ELF-1 (cell line): ENCODE measurements at regions not wholly inside any gene's neighbourhood (a gene's known extent, or its start where the extent isn't known, plus 50 kb on each side); places are given as distances from the start of the nearest gene placed in this dataset.
"Not testable (repeated sequence)": the region's sequence is repeated elsewhere in the genome, so short reads cannot be mapped to it uniquely, and the experiment has no call there.

Source experiments
- DNase-seq: peaks from one replicate; pipeline ENCODE4 v3.0.0-alpha.2; 2016; ENCODE audit warnings: low read depth, low spot score

DNA sequence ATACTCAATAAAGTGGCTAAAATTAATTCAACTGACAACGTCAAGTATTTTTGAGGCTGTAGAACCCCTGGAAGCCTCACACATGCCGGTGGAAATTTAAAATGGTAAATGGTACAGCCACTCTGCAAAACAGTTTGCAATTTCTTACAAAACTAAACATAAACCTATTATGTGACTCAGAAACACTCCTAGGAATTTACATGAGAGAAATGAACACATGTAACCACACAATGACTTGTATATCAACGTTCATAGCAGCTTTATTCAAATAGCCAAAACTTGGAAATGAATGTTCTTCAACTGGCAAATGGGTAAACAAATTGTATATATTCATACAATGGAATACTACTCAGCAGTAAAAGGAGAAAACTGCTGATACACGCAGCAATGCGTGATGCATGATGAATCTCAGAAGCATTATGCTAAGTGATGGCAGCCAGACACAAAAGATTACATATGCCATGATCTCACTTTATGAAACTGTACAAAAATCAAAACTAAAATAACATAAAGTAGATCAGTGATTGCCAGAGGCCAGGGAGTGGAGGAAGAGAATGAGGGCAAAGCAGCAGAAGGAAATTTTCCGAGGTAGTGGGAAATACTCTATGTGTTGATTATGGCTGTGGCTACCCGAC is 112.5 kb downstream of the FAM50B start:
- no peak for DNase-seq

- no peak for DNase-seq
These were observed 113.4 kb downstream of the FAM50B start for GRCh38 chr6:3962291-3963280.

DNA sequence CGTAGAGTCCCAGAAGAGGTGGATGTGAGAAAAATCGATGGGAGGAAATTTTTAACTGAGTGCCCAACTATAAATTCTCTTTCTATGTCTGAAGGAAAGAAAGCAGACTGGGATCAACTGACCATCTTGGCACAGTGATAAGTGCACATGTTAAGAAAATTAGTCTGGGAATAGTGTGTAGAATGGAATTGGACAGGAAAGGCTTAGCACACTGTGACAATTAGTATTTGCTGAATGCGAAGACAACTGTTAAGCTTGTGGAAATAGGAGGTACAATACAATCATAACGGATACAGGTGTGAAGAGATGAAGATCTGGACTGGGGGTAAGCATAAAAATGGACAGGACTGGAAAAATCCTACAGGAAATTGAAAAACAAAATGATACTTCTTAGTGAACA is 114.3 kb downstream of the FAM50B start:
- no peak for DNase-seq

DNA sequence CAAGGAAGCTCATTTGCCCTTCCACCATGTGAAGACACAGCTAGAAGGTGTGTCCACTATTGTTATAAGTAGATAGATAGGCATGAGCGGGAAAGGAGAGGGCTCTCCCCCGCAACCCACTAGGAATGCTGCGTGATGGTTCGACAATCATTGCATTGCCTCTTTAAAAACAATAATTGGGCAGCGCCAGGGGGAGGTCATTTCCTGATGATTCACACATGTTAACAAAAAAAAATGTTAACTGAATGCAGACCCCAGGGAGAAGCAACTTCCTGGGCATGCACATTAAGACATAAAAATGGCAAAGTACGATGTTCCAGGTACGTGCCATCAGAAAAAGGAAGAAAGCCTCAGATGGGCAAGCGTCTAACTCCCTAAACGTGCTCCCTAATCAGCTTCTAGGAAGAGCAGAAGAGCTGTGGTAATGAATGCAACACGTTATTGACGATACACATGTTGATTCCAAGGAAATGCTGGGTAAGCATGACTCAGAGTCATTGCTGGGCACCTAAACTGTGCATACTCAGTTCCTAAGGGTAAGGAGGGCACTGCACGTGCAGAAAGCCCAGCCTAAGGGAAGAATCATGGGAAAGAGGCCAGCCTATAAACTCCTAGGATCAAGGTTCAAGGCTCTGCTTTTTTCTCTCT is 113.7 kb downstream of the FAM217A start:
- no peak for DNase-seq

DNA sequence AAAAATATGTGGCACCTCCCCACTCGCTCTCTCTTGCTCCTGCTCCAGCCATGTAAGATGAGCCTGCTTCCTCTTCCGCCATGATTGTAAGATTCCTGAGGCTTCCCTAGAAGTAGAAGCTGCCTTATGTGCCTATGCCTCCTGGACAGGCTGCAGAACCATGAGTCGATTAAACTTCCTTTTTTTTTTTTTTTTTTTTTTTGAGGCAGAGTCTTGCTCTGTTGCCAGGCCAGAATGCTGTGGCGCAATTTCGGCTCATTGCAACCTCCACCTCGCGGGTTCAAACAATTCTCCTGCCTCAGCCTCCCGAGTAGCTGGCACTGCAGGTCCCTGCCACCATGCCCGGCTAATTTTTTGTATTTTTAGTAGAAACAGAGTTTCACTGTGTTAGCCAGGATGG is 112.5 kb downstream of the FAM217A start:
- no peak for DNase-seq

DNA sequence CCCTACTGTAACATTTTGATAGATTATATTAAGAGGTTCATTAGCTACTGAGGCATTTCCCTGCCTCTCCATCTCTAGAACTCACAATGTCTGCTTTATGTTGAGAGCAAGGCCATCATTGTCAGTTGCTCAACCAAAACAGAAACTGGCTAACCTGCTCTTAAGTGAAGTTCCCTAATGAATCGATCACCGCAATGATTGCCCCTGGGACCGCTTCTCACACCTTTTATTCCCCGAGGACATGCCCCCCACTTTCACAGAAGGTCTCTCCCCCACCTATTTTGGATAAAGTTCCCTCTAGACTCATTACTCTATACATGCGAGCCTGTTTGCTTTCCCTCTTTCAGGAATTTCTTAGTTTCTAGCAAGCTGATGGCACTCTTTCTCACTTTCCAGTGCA is 108.8 kb downstream of the FAM217A start:
- DNase-seq = no peak

- not testable (repeated sequence) for DNase-seq
These were observed 105.8 kb downstream of the FAM217A start for GRCh38 chr6:3973152-3973551.

DNA sequence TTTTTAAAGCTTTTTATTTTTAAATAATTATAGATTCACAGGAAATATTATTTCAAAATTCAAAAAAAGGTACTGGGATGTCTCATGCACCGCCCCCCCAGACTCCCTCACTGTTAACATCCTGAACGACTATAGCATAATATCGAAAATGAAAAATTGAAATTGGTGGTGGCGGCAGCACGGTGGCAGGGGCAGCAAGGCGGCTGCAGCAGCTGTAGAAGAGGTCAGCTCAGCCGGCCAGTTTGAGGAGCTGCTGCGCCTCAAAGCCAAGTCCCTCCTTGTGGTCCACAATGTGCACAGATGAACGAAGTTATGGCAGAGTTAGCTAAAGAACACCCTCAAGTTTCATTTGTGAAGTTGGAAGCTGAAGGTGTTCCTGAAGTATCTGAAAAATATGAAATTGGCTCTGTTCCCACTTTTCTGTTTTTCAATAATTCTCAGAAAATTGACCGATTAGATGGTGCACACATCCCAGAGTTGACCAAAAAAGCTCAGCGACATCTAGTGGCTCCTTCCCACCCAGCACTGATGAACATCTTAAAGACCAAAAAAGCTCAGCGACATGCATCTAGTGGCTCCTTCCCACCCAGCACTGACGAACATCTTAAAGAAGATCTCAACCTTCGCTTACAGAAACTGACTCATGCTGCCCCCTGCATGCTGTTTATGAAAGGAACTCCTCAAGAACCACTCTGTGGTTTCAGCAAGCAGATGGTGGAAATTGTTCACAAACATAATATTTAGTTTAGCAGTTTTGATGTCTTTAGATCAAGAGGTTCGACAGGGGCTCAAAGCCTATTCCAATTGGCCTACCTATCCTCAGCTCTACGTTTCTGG is 100.8 kb downstream of the FAM217A start:
- peak; percentile 80 for DNase-seq

- not testable (repeated sequence) for DNase-seq
These were observed 100.0 kb downstream of the FAM217A start for GRCh38 chr6:3978966-3979365.

GRCh38 chr6:3981917-3982316 is 97.0 kb downstream of the FAM217A start:
- DNase-seq = no peak

DNA sequence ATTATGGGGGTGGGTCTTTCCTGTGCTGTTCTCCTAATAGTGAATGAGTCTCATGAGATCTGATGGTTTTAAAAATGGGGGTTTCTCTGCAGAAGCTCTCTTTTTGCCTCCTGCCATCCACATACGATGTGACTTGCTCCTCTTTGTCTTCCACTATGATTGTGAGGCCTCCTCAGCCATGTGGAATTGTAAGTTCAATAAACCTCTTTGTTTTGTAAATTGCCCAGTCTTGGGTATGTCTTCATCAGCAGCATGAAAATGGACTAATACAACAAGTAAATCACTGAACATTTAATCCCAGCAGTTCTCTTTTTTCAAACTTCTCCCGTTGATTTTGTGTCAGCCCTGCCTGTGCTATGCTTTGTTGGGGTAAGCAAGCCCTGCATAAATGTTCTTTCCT is 95.2 kb downstream of the FAM217A start:
- DNase-seq = no peak

GRCh38 chr6:3984494-3984893 is 94.4 kb downstream of the FAM217A start:
- no peak for DNase-seq

DNA sequence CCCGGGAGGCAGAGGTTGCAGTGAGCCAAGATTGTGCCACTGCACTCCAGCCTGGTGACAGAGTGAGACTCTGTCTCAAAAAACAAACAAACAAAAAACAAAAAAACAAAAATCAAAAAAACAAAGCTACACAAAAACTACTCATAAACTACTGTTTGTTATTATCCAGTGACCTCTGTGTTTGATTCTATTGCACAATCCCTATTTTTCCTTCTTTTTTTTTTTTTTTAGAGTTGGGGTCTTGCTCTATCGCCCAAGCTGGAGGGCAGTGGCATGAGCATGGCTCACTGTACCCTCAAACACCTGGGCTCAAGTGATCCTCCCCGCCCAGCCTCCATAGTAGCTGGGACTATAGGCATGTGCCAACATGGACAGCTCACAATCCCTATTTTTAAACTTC is 92.7 kb downstream of the FAM217A start:
- no peak for DNase-seq

- peak; percentile 70 for DNase-seq
These were observed 91.9 kb downstream of the FAM217A start for GRCh38 chr6:3987053-3987452.

DNA sequence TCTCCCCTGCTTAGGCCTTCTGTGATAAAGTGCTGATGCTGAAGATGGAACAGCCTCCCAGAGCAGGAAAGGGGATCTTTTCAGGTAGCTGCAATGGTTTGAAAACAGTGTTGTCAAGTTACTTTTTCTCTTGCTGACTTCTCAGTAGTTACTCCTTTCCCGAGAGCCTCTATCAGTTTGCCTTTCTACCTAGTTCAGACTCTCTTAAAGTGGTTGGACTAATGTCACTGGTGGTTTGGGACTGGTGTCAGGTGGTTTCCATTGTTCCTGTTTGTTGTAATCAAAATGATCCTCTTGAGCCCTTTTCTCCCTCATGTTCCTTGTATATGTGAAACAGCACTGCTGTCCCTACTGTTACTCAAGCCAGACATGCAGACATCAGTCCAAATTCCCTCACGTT is 91.4 kb downstream of the FAM217A start:
- no peak for DNase-seq

- peak; percentile 92 for DNase-seq
These were observed 88.0 kb downstream of the FAM217A start for GRCh38 chr6:3990692-3991491.

DNA sequence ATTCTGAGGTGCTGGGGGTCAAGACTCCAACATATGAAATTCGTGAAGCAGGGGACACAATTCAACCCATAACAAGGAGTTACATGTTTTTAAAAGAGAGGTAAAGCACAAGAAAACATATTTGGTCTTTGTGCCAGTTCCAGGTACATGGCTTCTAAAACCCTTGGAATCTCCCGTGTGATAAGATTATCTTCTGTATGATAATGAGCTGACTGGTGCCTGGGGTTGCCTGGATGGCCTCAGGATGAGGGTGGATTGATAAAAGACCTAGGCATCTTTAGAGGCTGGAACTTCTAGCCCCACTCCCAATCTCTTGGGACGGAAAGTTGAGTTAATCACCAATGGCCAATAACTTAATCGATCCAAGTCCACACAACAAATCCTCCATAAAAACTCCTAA is 87.0 kb downstream of the FAM217A start:
- DNase-seq = no peak

GRCh38 chr6:3996349-3996748 is 82.6 kb downstream of the FAM217A start:
- DNase-seq = no peak

- DNase-seq = no peak
These were observed 81.7 kb downstream of the FAM217A start for GRCh38 chr6:3997177-3997770.
